Neural crest cell (in vitro differentiated cells): ENCODE measurements at regions not wholly inside any gene's neighbourhood (a gene's known extent, or its start where the extent isn't known, plus 50 kb on each side); places are given as distances from the start of the nearest gene placed in this dataset.

ENCODE experiments used
- DNase-seq: peaks from one replicate; pipeline ENCODE4 v3.0.0; 2021; ENCODE audit warnings: low read depth, mixed read lengths, low spot score
- H3K27ac Mint-ChIP-seq: one replicate; pipeline ENCODE4 v1.8.0; 2021; ENCODE audit warnings: mild to moderate bottlenecking, mixed read lengths; ENCODE audit not compliant: unreplicated experiment
- H3K27me3 Mint-ChIP-seq: 2 replicates; pipeline ENCODE4 v1.8.0; 2021; ENCODE audit warnings: low read depth, mild to moderate bottlenecking, mixed read lengths
- H3K36me3 Mint-ChIP-seq: 2 replicates; pipeline ENCODE4 v1.8.0; 2021; ENCODE audit warnings: low read depth, mild to moderate bottlenecking, mixed read lengths
- H3K4me1 Mint-ChIP-seq: 2 replicates; pipeline ENCODE4 v1.8.0; 2021; ENCODE audit warnings: mixed read lengths
- H3K4me3 Mint-ChIP-seq: one replicate; pipeline ENCODE4 v1.8.0; 2021; ENCODE audit warnings: mild to moderate bottlenecking, mixed read lengths
- H3K9me3 Mint-ChIP-seq: 2 replicates; pipeline ENCODE4 v1.8.0; 2021; ENCODE audit warnings: mixed read lengths
- CTCF ChIP-seq: fragments of 200-600 bp; sonication (generic); conservative IDR thresholded peaks from 2 replicates; pipeline ENCODE4 v1.5.0; 2021; ENCODE audit warnings: antibody characterized with exemption, mild to moderate bottlenecking

GRCh38 chr7:120138497-120138896 is 134.5 kb upstream of the KCND2 start:
- TF ChIP-seq CTCF, result no peak
- no peaks in the 10 kb centered on the region for H3K27me3 Mint-ChIP-seq
- no peak overlapping the region for H3K4me3 Mint-ChIP-seq

GRCh38 chr7:120156476-120156875 is 116.5 kb upstream of the KCND2 start:
- H3K4me3 Mint-ChIP-seq, result no peak overlapping the region
- H3K4me1 Mint-ChIP-seq, result no peaks in the 10 kb centered on the region
- no peak for TF ChIP-seq CTCF
- no peak overlapping the region for H3K27ac Mint-ChIP-seq
- H3K36me3 Mint-ChIP-seq, result no peaks in the 10 kb centered on the region
- H3K27me3 Mint-ChIP-seq, result no peaks in the 10 kb centered on the region
- peaks cover 2% of the 10 kb centered on the region for H3K9me3 Mint-ChIP-seq
- no peak for DNase-seq

More at GRCh38 chr7:120138497-120138896, 134.5 kb upstream of the KCND2 start:
- no peaks in the 10 kb centered on the region for H3K4me1 Mint-ChIP-seq
- no peaks in the 10 kb centered on the region for H3K36me3 Mint-ChIP-seq
- peaks cover 5% of the 10 kb centered on the region for H3K9me3 Mint-ChIP-seq
- DNase-seq, result no peak
- no peak overlapping the region for H3K27ac Mint-ChIP-seq

- no peak for DNase-seq
- no peak for TF ChIP-seq CTCF
- Mint-ChIP-seq H3K4me1 (peaks cover 4% of the 10 kb centered on the region), H3K9me3 (no peaks in the 10 kb centered on the region), H3K27ac (no peak overlapping the region), H3K27me3 (no peaks in the 10 kb centered on the region), H3K36me3 (no peaks in the 10 kb centered on the region), H3K4me3 (no peak overlapping the region)
Observed at GRCh38 chr7:120160166-120160565, 112.8 kb upstream of the KCND2 start.

GRCh38 chr7:120163449-120163848 is 109.5 kb upstream of the KCND2 start:
- no peak overlapping the region for H3K4me3 Mint-ChIP-seq
- no peaks in the 10 kb centered on the region for H3K36me3 Mint-ChIP-seq
- no peaks in the 10 kb centered on the region for H3K27me3 Mint-ChIP-seq
- DNase-seq, result no peak
- TF ChIP-seq CTCF, result no peak
- peaks cover 7% of the 10 kb centered on the region for H3K4me1 Mint-ChIP-seq
- no peak overlapping the region for H3K27ac Mint-ChIP-seq
- H3K9me3 Mint-ChIP-seq, result no peaks in the 10 kb centered on the region

GRCh38 chr7:120165227-120165626 is 107.7 kb upstream of the KCND2 start:
- Mint-ChIP-seq H3K36me3 (no peaks in the 10 kb centered on the region), H3K27ac (no peak overlapping the region), H3K27me3 (no peaks in the 10 kb centered on the region), H3K9me3 (no peaks in the 10 kb centered on the region), H3K4me1 (peaks cover 7% of the 10 kb centered on the region), H3K4me3 (no peak overlapping the region)
- DNase-seq, result no peak
- no peak for TF ChIP-seq CTCF

GRCh38 chr7:120168066-120168465 is 104.9 kb upstream of the KCND2 start:
- Mint-ChIP-seq H3K27ac (no peak overlapping the region), H3K4me1 (peaks cover 7% of the 10 kb centered on the region), H3K9me3 (no peaks in the 10 kb centered on the region), H3K27me3 (no peaks in the 10 kb centered on the region), H3K4me3 (no peak overlapping the region), H3K36me3 (no peaks in the 10 kb centered on the region)
- no peak for DNase-seq
- TF ChIP-seq CTCF, result no peak
